A204.1 (cell line): ENCODE measurements at regions not wholly inside any gene's neighbourhood (a gene's known extent, or its start where the extent isn't known, plus 50 kb on each side); places are given as distances from the start of the nearest gene placed in this dataset.

ENCODE experiments used
- FAIRE-seq: peaks from 2 replicates; lab custom pipeline; 2012; peaks lifted over from hg19 to GRCh38; lab: Jason Lieb, UNC

DNA sequence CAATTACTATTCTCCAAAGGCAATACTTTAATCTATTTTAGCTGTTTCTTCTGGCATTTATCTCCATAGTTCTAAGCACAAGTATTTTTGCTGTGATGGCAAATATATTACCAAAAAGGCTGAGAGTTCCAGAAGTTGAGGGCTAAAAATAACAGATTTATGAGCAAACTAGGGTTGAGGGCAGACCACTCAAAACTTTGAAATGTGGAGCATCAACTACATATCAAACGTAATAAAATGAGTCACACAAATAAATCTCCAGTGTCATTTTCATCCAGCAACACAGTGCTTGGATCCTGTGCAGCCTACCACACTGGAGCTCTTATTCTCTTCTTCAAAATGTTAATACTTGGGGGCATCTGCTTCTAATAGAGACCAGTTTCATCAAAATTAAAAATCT lies 163.9 kb downstream of the HS3ST1 start:
- no peak for FAIRE-seq

- no peak for FAIRE-seq
These were observed 164.3 kb downstream of the HS3ST1 start for GRCh38 chr4:11264346-11264745.

DNA sequence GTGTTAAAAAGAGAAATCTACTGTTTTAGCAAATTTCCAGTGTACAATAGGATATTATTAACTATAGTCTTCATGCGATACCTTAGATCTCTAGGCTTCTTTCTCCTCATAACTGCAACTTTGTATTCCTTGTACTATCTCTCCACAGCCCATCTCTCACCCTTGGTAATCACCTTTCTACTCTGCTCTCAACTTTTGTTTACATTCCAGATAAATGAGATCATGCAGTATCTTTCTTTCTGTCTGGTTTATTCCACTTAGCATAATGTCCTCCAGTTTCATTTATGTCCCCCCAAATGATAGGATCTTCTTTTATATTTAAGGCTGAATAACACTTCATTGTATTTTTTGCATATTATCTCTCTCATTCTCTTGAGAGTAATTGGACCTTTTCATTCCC lies 165.5 kb downstream of the HS3ST1 start:
- no peak for FAIRE-seq

DNA sequence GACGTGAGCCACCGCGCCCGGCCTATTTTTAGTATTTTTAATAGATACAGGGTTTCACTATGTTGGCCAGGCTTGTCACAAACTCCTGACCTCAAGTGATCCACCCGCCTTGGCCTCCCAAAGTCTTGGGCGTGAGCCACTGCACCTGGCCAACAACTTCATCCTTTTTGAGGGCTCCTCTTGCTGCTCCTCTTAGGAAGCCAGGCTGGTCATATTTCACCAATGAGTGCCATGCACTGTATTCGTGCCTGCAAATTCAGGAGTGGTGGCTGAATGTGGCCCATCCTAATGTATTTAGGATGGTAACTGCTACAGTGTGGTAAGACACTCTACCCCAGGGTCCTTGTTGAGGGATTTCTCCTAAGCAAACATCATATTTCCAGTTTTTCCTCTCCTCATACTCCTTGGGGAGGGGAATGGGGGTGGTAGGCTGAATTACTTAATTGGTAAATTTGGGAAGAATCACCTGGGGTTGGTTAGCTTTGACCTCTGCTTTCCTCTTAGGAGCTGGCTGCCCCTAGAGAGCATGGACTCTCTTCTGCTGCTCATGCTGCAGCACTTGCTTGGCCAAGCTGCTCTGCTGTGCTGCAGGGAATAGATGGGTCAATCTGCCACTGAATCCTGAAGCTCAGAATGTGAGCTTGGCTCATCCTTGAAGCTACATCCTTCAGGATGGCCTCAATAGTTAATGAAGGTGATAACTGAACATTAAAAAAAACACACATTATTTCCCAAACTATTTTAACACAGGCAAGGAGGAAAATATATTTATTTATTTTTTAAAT lies 167.4 kb downstream of the HS3ST1 start:
- no peak for FAIRE-seq

- FAIRE-seq, result no peak
These were observed 168.9 kb downstream of the HS3ST1 start for GRCh38 chr4:11259837-11260236.

DNA sequence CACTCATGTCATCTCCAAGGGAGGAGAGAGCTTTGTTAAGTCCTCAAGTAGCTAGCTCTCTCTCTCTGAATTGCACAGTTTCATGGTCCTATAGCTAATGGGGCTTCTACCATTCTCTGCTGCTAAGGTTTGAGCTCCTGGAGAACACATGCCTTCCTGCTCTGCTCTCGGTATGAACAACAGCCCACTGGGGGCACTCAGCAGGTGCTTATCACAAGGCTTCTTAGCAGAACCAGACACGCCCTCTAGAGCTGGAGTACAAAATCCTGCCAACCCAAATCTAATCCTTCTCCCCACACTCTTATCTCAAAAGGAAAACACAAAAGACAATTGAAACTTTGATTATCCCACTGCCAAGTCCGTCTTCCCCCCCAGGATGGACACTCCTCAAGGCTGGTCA lies 176.5 kb downstream of the HS3ST1 start:
- no peak for FAIRE-seq

GRCh38 chr4:11250510-11250909 lies 178.2 kb downstream of the HS3ST1 start:
- FAIRE-seq, result no peak

- FAIRE-seq, result no peak
These were observed 196.7 kb downstream of the HS3ST1 start for GRCh38 chr4:11232015-11232414.

DNA sequence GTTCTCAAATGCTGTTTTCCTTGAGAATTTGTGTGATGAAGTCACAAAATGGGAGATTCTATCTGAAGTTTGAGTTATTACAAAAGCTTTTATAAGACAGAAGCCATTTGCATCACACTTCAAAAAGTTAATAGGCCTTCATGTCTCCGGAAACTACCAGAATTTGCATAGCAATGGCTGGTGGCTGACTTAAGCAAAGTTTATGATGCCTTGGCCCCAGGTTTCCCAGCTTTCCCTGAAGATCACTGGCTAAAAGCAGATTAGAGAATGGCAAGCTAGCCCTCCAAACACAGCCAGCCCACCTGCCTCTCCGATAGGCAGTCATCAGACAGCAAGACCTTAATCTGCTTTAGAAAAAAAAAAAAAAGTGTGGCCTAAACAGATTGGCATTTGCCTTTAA lies 197.8 kb downstream of the HS3ST1 start:
- no peak for FAIRE-seq

DNA sequence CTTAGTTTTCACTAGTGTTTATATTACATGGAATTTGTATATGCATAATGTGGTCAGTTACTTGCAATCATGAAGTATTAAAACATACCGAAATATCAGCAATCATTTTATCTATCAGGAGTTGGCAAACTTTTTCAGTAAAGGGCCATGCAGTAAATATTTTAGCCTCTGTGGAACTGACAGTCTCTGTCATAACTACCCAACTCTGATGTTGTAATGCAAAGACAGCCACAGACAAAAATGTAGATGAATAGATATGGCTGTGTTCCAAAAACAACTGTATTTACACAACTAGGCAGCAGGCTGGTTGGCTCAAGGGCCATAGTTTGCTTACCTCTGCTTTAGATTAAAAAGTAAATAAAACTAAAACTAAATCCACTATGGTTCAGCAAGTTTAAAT lies 200.2 kb downstream of the HS3ST1 start:
- FAIRE-seq, result no peak

DNA sequence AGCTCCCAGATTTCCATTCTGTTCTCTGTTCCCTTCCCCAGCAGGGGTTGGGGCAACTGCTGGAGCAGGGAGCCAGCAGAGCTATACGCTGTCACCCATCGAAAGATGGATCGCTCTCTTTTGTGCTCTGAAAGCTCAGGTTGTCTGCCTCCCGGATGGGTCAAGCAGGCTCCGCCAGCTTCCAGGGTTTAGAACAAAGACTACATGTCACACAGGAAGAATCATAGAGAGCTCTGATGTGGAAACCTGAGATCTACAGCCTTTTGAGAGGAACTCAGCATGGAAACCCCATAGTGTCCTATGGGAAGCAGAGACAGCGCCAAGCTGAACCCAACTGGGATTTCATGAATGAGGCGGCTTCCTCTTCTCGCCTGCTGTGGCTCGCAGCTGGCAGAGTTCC lies 205.4 kb downstream of the HS3ST1 start:
- FAIRE-seq, result no peak

- FAIRE-seq, result no peak
These were observed 210.0 kb downstream of the HS3ST1 start for GRCh38 chr4:11218692-11219091.

DNA sequence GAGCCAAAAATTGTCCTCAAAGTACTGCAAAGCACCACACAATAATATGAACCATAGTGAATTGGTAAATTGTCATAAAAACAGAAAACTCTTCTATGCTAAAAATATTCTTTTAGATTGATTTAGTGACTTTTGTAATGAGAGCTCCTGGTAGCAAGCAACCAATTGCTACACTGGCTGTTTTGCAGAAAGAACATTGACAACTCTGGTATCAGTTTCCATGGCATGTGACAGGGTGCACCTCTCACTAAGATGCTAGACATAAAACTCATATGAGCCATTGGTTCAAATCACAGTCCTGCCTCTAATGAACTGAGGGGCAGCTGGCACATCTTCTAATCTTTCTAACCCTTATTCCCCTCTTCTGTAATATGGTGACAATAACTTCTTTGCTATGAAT lies 212.2 kb downstream of the HS3ST1 start:
- no peak for FAIRE-seq

DNA sequence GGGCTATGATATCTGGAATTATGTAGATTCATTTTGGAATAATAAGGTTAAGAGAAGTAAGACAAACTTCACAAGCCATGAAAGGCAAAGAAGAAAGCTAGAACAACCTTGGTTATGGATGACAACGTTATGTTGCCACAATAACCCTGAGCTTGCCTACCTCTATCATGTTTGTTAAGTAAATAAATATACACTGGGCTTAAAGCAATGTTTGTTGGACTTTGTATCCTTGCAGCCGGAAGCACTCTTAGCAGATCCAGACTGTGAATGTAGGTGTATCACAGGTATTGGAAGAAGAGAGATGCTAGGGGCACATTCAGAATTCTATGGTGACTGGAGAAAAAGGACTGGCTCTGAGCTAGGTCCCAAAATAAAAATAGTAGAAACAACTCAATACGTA lies 214.4 kb downstream of the HS3ST1 start:
- FAIRE-seq, result no peak

DNA sequence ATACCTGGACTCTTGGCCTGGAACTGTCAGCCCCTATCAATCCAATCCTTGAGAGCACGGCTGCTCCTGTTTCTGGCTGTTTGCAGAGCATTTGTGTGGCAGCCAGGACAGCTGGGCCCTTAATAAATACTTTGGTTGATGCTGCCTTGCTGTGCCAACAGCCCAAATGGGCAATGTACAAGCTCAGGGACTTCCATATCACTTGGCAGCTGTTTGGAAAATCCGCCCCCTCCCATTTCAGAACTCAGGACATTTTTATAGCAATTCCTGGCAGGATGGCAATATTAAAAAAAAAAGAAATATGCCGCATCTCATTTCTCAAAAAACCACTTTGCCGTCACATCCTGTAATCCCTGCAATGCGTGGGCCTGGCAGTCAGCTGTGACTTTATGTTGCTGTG lies 218.9 kb downstream of the HS3ST1 start:
- FAIRE-seq, result no peak

DNA sequence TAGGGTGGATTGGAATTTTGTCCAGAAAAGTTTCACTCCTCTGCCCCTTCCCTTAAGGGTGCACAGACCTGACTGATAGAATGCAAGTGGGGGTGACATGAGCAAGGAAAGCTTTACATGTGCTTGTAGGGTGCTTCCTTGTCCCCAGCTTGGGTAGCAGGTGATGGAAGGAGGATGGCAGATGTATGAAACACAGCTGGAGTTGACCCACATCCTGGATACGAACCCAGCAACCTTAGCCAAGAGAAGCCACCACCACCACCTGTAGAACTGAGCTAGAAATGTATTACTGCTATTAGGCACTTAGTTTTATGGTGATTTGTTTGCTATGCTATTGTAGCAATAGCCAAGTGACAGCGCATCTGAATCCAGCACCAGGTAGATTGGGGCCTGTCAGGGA lies 227.4 kb downstream of the HS3ST1 start:
- FAIRE-seq, result no peak

DNA sequence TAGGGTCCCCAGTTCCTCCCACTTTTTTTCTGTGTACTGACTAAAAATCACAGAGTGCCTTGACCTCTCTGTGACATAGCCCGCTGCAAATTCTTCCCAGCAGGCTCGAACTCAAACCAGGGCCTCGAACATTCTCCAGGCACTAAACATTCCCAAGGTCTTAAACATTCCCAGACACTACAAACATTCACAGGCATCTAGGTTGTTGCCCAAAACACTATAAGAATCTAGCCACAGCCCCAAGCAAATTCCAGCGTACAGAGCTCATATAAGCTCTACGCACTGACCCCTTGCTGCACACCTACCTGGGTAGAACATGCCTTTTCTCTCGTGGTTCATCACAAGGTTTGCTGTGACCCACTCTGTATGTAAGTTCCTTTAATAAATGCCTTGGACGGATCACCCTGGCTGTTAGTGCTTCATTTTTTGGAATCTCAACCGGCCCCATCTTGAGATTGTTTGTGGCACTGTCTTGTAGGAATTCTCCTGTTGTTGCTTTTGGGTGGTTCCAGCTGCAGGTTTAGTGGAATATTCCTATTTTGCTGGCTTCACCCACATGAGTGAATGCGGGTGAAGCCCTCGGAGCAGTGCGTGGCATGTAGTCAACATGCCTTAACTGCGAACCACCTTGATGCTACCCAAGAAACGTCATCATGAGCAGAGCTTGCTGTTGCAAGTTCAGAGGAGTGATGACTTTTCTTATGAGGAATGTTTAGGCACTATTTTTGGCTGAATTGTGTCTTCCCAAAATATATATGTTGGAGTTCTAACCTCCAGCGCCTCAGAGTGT lies 230.0 kb downstream of the HS3ST1 start:
- no peak for FAIRE-seq

DNA sequence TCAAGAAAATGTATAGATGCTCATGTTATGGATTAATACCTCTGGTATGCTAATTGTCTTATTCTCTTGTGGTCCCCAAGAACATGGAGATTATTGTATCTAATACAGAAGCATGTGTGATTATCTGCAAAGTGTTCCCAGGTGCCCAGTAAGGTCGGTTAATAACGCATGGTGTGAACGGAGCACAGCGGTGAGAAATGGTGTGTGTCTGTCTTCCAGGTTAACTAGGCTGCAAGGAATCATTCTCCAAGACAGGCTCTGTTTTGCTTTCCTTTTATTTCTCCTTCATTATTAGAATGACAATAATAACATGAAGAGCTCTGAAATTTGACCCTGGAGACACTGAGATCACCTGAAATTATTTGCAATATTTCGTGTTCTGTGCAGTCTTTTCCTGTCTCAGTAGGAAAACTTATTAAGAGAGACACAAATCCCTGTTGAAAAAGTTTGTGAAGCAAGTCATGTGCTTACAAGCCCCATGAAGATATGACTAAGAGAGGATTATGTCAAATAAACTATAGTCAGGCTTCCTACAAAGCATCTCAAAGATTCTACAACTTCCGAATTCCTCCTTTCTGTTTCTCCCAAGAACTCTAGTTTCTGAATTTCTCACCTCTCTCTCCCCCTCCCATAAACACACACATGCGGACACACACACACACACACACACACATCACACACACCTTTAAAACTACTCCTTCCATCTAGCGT lies 230.9 kb downstream of the HS3ST1 start:
- FAIRE-seq, result no peak

DNA sequence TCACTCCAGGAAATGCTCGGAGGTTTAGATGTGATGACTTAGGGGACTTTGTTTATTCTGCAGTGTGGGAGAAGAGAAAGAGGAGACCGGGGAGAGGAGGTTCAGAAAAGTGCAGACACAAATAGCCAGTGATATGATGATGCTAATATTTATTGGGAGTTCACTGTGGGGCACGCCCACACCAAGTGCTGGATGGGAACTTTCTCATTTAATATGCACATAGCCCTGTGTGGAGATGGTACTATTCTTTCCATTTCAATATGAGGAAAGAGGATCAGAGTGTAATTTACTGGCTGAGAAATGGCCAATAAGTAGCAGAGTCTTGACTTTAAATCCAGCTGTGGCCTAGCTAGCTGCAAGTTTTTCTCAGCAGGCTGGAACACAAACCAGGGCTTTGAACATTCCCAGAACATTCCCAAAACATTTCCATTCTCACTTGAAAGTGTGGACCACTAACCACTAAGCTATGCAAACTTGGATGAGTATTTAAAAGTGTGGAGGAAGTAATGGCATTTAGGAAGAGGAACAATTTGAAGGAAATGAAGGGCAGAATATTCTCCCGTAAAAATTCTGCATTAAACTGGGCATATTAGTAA lies 231.7 kb downstream of the HS3ST1 start:
- no peak for FAIRE-seq

- no peak for FAIRE-seq
These were observed 234.3 kb downstream of the HS3ST1 start for GRCh38 chr4:11194431-11194830.

DNA sequence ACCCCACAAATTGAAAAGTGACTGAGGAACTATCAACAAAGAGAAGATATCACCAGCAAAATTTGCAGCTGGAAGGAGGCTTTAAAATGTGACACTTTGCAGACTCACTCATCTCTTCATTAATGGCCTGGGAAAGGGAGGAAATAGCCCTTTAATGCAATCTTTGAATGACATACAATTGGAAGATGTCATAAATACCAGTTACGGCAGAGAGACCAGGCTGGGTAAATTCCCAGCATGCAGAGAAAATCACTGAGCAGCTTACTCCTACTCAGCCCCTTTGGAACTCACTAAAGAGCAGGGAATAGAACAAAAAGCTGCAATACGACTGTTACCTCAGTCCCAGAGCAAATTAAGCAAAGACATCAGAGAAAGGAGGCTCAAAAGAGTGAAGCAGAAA lies 238.9 kb downstream of the HS3ST1 start:
- no peak for FAIRE-seq

- no peak for FAIRE-seq
These were observed 245.3 kb downstream of the HS3ST1 start for GRCh38 chr4:11183356-11183740.
